Activated T-cell treated with anti-CD3 and anti-CD28 coated beads for 4 hours (primary cell): ENCODE measurements at regions not wholly inside any gene's neighbourhood (a gene's known extent, or its start where the extent isn't known, plus 50 kb on each side); places are given as distances from the start of the nearest gene placed in this dataset.
"Not testable (repeated sequence)": the region's sequence is repeated elsewhere in the genome, so short reads cannot be mapped to it uniquely, and the experiment has no call there.

Source experiments
- DNase-seq: peaks from one replicate; pipeline ENCODE4 v3.0.0-alpha.2; 2020

DNA sequence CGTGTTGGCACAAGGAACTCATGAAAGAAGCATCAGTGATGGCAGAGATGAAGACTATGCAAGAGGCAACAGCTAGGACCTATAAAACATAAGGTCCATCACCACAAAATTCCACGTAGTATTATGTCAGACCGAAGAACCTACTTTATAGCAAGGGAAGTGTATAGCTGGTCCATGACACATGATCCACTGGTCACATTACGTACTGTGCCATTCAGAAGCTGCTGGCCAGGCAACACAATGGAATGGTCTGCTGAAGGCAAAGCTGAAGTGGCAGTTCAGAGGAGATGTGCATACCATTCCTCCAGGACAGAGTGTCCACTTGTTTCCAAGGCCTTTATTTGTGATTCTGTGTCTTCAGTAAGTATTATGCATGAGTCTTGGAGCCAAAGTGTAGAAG is 215.5 kb upstream of the UGT8 start:
- no peak for DNase-seq

DNA sequence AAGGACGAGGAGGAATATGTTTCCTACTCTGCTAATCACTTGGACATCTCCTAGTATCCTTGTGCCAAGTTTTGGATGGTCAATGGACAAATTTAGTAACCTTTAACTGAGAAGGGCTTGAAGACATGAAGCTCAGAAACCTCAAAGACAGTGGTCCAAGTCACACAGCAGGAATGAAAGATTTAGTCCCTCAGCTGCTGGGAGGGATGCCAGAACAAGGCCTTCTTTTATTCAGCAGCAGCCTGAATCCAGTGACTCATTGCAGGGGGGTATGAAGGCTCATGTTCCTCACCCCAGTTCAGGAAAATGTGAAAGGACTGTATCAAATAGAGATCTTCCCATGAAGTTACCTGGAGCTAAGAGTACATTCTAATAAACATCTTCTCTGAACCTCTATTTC is 214.9 kb upstream of the UGT8 start:
- DNase-seq = no peak

GRCh38 chr4:114384629-114385028 is 214.0 kb upstream of the UGT8 start:
- no peak for DNase-seq

- DNase-seq = no peak
These were observed 213.2 kb upstream of the UGT8 start for GRCh38 chr4:114385195-114385985.

DNA sequence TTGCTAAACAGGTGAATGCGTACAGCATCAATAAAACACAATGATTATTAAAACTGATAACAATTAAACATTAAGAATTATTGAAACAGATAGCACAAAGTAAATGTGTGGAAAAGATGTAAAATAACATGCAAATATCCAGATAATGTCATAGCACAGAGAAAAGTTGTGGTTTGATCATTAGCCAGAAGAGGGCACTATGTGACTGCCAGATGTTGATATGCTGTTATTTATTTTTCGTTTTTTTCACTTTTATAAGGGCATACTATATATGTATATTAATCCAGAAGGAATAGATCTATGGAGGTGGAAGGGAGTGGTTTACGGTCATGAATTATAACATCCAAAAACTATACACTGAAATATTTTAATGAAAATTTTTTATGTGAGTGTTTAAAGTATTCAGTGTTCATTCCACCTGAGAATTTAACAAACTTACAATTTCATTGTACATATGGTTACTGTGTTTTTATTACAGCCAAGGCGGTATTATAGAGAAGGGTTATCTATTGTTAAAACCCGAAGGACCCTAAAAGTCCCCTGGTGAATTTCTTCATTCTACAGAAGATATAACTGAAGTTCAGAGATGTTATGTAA is 211.9 kb upstream of the UGT8 start:
- no peak for DNase-seq

DNA sequence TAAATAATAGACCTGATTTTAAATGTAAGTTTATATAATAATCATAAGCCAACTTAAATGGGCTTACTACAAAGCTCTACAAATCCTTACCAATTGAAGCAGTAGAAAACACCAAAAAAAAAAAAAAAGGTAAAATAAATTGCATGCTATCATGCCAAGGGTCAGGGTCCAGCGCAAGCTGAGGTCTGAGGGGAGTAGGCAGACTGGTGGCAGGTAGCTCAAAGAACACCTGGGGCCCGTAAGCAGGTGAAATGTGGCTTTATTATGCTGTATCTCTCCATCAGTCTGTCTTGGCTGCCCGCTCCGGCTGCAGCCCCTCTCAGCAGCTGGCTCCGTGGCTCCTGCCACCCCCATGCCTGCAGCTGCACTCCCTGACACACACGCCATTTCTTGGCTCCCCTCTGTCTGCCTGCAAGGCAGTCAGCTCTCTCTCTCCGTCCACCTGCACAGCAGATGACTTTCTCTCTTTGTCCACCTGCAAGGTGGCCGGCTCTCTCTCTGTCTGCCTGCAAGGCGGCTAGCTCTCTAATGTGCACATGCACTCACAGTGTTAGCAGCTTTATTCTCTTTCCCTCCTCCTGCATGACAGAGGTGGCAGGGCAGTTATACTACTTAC is 209.4 kb upstream of the UGT8 start:
- no peak for DNase-seq

DNA sequence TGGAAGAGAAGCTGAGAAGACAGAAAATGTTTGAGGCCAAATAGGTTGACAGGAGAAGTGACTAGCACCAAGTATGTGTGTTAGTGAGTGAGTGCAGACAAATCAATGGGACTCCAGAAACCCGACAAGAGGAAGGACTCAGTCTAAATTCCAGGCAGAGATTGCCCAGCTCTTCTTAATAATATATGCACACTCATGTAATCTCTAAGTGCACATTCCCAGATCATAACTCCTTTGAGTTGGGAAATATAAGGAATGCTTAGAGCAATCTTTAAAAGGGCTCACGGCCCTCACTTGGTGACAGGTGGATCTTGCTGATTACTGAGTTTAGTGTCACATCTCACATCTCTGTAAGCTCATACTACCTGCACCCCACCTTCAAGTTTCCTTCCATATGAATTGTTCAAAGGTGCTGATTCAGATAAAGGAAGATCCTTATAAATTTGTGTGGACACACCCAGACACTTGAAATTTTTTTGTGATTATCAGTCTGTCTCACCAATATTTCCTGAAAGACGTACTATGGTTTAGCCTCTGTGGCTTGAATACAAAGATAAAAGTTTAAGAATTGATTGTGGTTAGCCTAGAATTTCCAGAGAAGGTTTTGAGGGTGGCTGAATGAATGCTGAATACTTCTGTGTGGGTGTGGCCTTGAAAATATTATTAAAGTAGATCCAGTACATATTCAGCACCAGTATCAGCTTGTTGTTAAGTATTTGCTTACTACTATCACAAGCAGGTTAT is 205.1 kb upstream of the UGT8 start:
- no peak for DNase-seq

- DNase-seq = no peak
These were observed 201.8 kb upstream of the UGT8 start for GRCh38 chr4:114396808-114397207.

DNA sequence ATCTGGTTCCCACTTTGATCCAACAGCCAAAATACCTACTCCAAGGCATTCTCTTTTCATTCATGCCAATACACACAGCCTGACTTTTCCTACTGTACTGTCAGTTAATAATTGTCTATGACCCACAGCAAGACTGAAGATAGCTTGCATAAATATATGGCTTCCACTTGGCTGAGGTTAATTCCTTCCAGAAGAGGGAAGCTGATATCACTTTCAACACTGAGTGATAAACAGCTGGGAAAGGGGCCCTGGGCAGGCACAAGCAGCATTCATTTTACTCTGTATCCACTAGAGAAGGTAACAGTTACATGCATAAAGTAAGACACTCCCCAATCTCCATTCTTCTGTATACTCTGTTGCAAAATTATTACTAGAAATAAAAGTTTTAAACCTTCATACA is 200.2 kb upstream of the UGT8 start:
- no peak for DNase-seq

DNA sequence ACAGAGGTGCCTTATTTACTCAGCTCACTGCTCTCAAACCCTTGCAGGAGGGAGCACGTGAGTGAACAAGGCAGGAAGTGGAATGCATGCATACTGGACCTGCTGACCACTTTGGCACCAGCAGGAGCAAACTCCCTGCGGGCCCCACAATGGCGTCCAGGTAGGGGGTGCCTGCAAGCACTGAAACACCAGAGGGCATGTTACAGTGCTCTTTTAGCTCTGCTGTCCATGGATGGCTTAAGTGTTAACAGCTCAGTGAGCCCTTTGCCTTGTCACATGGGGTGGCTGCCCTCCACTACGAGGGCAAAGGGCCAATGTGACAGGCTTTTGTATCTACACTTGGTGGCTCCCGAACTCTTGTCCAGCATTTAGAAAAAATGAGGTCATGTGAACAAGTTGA is 199.5 kb upstream of the UGT8 start:
- DNase-seq = no peak

DNA sequence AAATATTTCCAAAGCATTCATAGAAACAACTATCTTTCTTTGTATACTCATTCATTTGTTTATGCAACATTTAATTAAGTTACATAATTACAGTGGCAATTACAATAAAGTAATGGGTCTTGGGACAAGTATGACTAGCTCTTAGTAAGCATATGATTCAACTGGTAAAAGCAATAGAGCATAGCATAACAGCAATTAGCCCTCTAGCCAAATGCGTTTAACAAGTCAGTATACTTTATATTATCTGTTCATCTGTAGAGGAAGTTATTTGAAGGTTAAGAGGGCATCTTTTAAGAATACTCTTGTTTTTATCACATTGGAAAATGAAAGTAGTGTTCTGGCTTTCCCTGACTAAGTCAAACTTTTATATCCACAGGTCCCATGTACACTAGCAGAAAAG is 198.1 kb upstream of the UGT8 start:
- no peak for DNase-seq

- no peak for DNase-seq
These were observed 197.1 kb upstream of the UGT8 start for GRCh38 chr4:114401483-114401882.

- DNase-seq = no peak
These were observed 181.4 kb upstream of the UGT8 start for GRCh38 chr4:114417214-114417613.

GRCh38 chr4:114420069-114420468 is 178.5 kb upstream of the UGT8 start:
- DNase-seq = no peak

DNA sequence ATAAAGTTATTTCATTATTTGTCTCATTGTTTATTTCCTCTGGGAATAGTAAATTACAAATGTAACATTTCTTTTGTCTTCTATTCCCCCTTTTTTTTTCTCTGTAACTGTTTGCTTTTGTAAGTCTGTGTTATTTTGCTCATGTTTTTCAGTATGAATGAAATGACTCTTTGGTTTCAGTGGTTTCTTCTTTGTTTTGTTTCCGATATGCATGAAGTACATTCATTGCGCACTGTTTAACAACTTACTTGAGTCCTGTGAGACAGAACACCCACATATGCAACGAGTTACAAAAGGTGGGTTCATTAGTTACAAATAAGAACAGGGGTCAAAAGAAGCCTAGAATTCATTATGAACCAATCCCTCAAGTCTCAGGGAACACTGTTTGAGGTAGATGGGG is 175.0 kb upstream of the UGT8 start:
- DNase-seq = no peak

DNA sequence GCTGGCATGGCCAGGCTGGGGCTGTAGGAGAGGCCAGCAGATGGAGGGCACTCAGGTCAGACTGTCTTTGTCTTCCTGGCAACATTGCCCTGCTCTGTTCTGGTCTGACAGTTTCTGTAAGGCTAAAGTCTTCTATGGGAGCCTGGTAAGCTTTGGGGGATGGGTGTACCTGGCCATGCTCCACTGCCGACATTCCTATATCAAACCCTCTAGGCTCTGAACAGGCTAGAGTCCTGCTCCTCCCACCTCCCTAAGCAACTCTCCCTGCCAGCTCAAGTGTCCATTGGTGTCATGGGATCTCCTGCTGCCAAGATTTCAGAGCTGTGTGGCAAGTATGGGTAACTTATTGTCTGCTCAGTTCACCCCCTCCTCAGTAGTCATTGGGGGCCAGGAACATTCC is 163.5 kb upstream of the UGT8 start:
- no peak for DNase-seq

GRCh38 chr4:114442856-114443255 is 155.8 kb upstream of the UGT8 start:
- no peak for DNase-seq

DNA sequence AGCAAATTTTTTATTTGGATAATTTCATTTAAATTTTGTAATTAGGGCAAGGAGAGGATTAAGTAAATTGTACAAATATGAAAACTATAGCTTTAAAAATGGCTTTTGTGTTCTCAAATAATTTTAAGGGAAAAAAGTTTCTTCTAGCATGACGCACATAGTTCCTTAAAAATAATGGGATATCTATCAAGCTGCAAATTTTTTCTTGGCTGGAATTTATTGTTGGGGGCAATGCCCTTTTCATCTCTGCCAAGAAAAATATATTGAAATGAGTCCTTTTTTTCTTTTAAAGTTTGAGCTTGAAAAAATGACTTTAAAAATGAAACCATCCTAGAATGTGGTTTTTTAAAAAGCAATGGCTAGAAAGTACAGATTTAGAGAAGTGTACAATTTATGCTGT is 154.4 kb upstream of the UGT8 start:
- DNase-seq = no peak

- DNase-seq = not testable (repeated sequence)
These were observed 150.6 kb upstream of the UGT8 start for GRCh38 chr4:114447963-114448516.

DNA sequence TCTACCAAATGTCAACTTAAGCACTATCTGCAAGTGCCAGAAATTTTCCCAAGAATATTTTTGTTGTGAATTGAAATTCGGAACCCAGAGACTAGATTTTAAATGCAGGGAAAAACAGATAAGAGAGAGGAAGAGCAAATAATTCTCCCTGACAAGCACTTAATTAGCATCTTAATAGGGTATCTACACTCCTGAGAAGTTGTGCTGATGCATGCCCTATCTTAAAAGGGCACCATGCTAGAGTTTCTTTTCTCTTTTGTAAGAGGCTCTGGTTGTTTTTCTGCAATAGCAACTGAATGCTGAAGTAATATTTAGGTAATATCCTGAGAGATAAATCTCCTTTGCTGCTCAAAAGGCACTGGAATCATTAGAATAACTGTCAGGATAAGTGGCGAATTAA is 139.9 kb upstream of the UGT8 start:
- no peak for DNase-seq

GRCh38 chr4:114464726-114465272 is 133.8 kb upstream of the UGT8 start:
- no peak for DNase-seq

DNA sequence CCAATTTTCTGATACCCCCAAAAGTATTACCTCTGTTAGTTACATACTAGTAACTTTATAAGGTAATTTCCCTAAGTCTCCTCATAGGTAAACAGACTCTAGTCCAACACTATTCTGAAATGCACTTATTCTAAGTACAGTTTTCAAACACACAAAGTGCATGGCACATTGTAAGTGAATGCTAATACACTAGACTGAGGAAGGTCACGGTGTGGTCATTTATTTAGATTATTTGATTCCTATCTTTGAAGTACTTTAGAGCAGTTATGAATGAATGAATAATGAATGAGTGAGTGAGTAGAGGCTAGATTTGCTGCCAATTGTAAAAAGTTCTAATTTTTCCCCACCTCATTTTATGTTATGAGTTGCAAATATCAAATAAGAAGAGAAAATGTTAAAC is 132.8 kb upstream of the UGT8 start:
- no peak for DNase-seq

DNA sequence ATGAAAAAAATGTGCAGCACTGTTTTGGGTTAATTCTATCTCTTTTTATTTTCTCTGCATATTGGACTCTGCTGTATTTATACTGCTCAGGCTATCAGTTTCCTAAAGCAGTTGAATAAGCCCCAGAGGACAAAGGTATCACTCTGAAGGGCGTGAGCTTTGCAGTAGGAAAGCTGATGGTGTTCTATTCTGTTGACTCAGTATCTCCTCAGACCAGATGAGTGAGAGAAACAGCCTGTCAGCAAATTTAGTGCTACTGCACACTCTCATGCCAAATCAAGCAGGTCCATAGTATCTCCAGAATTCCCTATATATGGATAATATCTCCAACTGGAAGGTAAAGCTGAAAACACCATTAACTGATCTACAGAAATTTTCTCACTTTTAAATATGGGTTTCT is 132.3 kb upstream of the UGT8 start:
- DNase-seq = no peak
